GM18517 (cell line): ENCODE measurements at regions not wholly inside any gene's neighbourhood (a gene's known extent, or its start where the extent isn't known, plus 50 kb on each side); places are given as distances from the start of the nearest gene placed in this dataset.

Experiments
- ATAC-seq: cut with Tn5 transposase; IDR thresholded peaks from one replicate; pipeline ENCODE4 v1.9.1; 2021; ENCODE audit warnings: mild to moderate bottlenecking, moderate library complexity; ENCODE audit not compliant: unreplicated experiment

GRCh38 chr12:92615086-92615485 lies 87.7 kb upstream of the PLEKHG7 start:
- ATAC-seq, result no peak

DNA sequence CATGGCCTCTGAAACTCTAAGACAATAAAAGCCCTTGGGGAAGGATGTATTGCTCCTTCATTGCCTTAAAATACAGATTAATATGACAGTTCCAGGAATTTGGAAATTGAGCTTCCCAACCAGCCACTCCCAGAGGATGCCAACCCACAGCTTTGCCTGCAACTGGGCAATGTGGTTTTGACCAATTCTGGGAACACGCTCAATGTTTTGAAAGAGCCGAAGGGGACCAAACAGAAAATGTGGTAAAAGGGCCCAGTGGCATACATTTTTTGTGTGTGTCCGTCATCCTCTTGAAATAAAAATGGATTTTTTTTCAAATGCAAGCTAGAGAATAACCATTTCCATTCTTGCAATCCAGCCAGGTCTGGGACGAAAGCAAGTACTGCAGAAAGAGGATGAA lies 88.3 kb upstream of the PLEKHG7 start:
- ATAC-seq, result no peak

GRCh38 chr12:92614001-92614400 lies 88.8 kb upstream of the PLEKHG7 start:
- ATAC-seq, result no peak

DNA sequence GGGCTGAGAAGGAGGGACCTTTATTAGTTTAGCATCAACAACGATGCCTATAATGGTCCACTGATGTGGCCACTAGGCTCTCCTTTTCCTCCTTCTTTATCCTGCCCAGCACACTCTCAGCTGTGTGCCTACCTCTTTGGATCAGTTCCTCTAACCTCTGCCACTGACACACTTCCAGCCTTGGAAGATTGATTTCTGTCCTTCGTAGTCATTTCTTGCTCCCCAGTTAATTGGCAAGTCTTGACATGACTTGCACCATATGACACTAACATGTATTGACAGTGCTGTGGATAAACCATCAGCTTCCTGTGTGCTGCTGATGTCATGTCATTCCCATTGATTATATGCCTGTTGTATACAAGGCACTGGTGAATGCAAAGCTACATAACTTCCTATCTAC lies 90.2 kb upstream of the PLEKHG7 start:
- ATAC-seq, result no peak

DNA sequence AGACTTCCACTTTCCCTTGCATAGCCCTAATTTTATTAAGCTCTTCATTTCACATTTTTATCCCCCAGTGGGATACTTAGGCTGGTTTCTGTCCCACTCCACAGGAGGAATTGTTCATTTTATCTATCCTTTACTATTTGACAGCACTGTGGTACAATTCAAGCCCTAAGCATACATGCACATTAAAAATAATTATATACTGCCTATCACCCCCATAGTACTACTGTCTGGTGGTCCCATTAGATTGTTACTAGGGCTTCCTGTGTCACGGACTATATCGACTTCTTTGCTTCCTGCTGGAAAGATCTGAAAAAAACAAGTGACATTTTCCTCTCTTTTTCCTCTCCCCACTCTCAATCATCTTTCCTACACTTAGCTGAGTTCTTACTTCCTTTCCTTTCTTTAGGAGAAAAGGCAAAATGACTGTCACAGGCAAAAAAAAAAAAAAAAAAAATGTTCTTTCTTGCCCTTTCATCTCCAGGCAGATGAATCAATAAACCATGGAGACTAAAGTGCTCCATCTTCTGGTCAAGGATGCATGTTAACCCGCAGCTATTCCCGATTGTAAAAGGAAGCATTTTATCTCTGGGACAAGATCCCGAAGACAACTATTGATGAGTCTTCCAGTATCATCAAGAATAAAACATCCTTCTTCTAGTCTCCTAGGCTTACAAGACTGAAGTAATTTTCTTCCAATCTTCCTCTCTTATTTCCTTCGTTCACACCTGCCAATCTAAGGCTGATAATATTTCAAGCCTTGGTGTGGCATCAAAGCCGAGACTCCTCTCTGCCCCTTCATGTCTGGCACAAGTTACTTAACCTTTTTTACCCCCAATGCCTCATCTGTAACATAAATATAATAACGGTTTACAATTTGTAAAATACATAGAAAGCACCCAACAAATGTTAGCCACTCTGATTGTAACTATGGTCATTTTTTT lies 94.4 kb upstream of the PLEKHG7 start:
- no peak for ATAC-seq

DNA sequence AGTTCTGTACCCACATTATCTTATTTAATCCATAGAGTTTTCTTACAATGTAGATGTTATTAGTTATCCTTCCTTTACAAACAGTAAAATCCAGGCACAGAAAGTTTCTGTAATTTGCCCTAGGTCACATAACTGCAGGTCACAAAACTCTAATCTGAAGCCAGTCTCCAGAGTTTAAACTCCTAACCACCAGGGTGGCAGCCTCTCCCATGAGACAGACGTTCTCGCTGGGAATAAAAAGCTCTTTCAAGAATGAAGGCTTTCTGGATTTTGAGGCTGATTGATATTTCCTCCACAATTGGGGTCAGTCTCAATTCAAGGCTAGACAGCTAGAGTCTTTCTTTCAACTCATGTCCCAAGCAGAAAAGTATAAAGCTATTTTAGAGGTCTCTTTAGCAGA lies 95.8 kb upstream of the PLEKHG7 start:
- ATAC-seq, result no peak

DNA sequence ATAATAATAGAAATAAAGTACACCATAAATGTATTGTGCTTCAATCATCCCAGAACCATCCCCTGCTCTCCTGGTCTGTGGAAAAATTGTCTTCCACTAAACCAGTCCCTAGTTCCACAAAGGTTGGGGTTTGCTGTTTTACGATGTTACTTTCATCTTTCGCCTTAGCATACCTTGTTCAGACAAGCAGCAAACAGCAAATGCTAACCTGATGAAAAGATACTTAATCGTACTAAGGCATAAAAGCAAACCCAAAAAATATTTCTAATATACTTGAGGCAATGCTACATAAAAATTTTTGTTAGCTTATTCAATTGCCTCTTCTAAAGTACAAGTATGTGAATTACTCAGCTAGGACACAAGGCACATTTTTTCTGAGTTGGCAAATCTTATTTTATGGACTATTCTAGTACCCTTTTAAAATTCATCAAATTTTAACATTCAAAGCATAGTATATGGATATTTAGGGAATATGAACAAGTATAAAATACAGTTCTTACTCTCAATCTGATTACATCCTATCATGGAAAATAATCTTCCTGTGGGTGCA lies 97.1 kb upstream of the PLEKHG7 start:
- ATAC-seq, result no peak

DNA sequence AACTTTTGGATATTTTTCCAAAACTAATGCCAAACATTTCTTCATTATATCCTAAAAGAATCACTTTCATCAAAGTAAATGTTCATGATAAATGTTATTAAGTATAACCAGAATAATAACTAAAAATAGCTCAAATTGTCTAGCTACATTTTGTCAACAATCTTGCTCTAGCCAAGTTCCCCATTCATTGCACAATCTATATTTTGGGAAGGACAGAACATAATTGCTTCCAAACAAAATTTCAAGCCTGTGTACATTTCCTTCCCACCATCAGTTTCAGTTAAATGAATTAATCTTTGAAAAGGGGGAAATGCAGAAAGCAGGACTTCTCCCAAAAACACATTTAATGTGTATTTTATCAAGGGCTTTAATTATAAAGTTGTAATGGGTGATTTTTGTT lies 98.0 kb upstream of the PLEKHG7 start:
- ATAC-seq, result no peak

GRCh38 chr12:92603741-92604432 lies 98.9 kb upstream of the PLEKHG7 start:
- no peak for ATAC-seq

- ATAC-seq, result no peak
Measured at GRCh38 chr12:92602930-92603623, 99.7 kb upstream of the PLEKHG7 start.

- ATAC-seq, result no peak
Measured at GRCh38 chr12:92602476-92602875, 100.3 kb upstream of the PLEKHG7 start.

DNA sequence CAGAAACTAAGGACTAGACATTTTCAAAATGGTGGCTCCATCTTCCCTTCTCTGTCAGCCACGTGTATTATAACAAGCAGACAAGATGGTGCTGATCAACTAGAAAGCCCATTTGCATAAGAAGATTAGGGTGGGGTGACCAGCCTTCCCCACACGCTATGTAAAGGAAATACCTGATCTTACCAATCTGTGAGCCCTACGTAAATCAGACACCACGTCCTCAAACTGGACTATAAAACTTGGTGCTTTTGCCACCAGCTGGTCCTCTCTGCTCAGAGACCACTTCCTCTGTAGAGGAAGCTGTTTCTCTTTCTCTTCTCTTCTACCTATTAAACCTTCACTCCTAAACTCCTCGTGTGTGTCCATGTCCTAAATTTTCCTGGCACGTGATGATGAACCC lies 101.1 kb upstream of the PLEKHG7 start:
- ATAC-seq, result no peak

DNA sequence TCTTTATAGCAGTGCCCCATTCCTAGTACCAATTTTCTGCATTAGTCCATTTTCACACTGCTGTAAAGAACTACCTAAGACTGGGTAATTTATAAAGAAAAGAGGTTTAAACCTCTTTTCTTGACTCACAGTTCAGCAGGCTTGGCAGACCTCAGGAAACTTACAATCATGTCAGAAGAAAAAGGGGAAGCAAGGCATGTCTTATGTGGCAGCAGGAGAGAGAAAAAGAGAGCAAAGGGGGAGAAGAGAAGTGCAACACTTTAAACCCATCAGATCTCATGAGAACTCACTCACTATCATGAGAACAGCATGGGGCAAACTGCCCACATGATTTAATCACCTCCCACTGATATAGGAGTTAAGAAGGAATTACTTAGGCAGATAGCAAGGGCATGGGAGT lies 101.6 kb upstream of the PLEKHG7 start:
- no peak for ATAC-seq

GRCh38 chr12:92600052-92600451 lies 102.7 kb upstream of the PLEKHG7 start:
- no peak for ATAC-seq

DNA sequence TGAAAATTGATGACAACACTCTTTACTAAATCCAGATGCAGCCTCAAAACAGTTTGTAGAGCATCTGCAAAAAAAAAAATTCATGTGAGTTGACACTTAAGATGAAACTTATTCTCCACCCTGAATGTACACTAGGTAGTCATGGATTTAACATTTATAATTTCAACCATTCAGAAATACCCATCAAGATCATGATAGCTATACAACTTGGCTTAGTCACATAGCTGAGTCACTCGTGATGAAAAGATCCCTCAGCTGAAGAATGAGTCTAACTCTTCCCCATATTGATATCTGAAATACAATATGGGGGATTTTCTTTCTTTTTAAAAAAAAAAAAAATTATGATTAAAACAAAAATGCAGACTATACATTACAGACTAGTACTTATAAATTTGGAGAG lies 104.8 kb upstream of the PLEKHG7 start:
- ATAC-seq, result no peak

- ATAC-seq, result no peak
Measured at GRCh38 chr12:92597118-92597517, 105.7 kb upstream of the PLEKHG7 start.

GRCh38 chr12:92596383-92596782 lies 106.4 kb upstream of the PLEKHG7 start:
- no peak for ATAC-seq

- ATAC-seq, result no peak
Measured at GRCh38 chr12:92595663-92596062, 107.1 kb upstream of the PLEKHG7 start.

DNA sequence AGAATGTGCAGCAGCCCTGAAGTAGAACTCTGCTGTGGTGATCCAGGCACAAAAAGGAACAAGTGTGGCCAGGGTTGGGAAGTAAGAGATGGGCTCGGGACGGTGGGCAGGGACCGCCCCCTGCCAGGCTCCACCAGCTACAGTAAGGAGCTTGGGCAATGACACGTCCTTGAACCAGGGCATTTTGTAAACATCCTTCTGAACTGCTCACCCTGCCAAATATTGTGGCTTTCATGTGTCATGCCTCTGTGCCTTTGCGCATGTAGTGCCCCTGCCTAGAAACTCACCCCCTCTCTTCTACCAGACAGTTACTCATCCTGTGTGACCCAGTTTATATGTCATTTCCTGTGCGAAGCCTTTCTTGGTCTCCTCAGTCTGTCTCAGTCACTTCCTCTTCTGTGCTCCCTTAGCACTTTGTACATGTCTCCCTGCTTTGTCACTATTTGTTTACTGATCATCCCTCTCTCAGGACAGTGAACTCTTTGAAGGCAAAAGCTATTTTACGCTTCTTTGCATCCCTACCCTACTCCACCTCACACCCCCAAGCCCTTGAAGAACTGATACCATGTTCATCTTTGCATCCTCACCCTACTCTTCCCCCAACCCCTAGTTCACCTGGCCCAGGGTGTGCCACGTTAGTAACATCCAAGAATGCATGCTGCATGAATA lies 108.9 kb upstream of the PLEKHG7 start:
- peak; percentile 100 for ATAC-seq

- ATAC-seq, result no peak
Measured at GRCh38 chr12:92585115-92585727, 117.6 kb upstream of the PLEKHG7 start.
